ENCODE measurements at regions not wholly inside any gene's neighbourhood (a gene's known extent, or its start where the extent isn't known, plus 50 kb on each side); places are given as distances from the start of the nearest gene placed in this dataset.

DNA sequence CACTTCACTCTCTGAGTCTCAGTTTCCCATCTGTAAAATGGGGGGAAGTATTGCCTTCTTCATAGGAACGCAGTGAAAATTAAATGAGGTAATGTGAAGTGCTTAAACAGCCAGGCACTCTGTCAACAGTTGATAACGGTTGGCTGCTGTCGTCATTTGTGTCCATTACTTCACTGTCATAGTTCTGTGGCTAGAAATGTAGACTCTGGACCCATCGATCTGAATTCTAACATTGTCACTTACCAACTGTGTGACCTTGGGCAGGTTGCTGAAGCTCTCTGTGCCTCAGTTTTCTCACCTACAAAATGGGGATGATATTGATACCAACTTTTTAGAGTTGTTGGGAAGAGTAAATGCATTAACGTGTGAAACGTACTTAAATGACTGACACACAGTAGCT is 152.6 kb downstream of the PTPRU start:
- TF ChIP-seq, protein P1, sequence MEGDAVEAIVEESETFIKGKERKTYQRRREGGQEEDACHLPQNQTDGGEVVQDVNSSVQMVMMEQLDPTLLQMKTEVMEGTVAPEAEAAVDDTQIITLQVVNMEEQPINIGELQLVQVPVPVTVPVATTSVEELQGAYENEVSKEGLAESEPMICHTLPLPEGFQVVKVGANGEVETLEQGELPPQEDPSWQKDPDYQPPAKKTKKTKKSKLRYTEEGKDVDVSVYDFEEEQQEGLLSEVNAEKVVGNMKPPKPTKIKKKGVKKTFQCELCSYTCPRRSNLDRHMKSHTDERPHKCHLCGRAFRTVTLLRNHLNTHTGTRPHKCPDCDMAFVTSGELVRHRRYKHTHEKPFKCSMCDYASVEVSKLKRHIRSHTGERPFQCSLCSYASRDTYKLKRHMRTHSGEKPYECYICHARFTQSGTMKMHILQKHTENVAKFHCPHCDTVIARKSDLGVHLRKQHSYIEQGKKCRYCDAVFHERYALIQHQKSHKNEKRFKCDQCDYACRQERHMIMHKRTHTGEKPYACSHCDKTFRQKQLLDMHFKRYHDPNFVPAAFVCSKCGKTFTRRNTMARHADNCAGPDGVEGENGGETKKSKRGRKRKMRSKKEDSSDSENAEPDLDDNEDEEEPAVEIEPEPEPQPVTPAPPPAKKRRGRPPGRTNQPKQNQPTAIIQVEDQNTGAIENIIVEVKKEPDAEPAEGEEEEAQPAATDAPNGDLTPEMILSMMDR (IDR thresholded peaks at IDR 0.05 in 2 of 3, conservative IDR thresholded peaks at IDR 0.05 in 1 of 3; ENCODE audit: control insufficient read depth in 2 of 3, extremely low read depth in 1 of 3, insufficient read depth in 1 of 3, low read depth in 3 of 3, low read length in 3 of 3): no peak
- TF ChIP-seq EZH2 (IDR thresholded peaks at IDR 0.05; ENCODE audit: borderline replicate concordance, control insufficient read depth, low read depth, low read length) (no peak), NR2C2 (IDR thresholded peaks at IDR 0.05; ENCODE audit: borderline replicate concordance, control insufficient read depth, insufficient read length, low read depth) (no peak), SMC3 (IDR thresholded peaks at IDR 0.05; ENCODE audit: borderline replicate concordance, low read length) (no peak), ATF3 (IDR thresholded peaks at IDR 0.05; ENCODE audit: borderline replicate concordance, extremely low read depth, low read depth, low read length) (no peak), POLR2A (IDR thresholded peaks at IDR 0.05; ENCODE audit: low read depth, low read length) (no peak), RFX5 (IDR thresholded peaks at IDR 0.05; ENCODE audit: low read depth, low read length) (no peak), MXI1 (IDR thresholded peaks at IDR 0.05; ENCODE audit: low read depth, low read length) (no peak), ZNF384 (IDR thresholded peaks at IDR 0.05; ENCODE audit: borderline replicate concordance, low read depth, low read length) (no peak), MEF2A (IDR thresholded peaks at IDR 0.05; ENCODE audit: insufficient read depth, low read depth, low read length) (no peak), POLR2AphosphoS2 (IDR thresholded peaks at IDR 0.05; ENCODE audit: low read depth, low read length) (no peak)
